Mononuclear cell (primary cell): ENCODE measurements at regions not wholly inside any gene's neighbourhood (a gene's known extent, or its start where the extent isn't known, plus 50 kb on each side); places are given as distances from the start of the nearest gene placed in this dataset.
"Not testable (repeated sequence)": the region's sequence is repeated elsewhere in the genome, so short reads cannot be mapped to it uniquely, and the experiment has no call there.

Source experiments
- H3K27me3 ChIP-seq: 2 replicates; pipeline ENCODE4 v1.6.0; 2011; ENCODE audit warnings: low read length, control low read depth; ENCODE audit not compliant: insufficient read depth
- H3K4me1 ChIP-seq: 2 replicates; pipeline ENCODE4 v1.5.1; 2011; ENCODE audit warnings: mild to moderate bottlenecking, low read length, control low read depth; ENCODE audit not compliant: insufficient read depth
- H3K4me3 ChIP-seq: 2 replicates; pipeline ENCODE4 v1.5.1; 2011; ENCODE audit warnings: mild to moderate bottlenecking, low read length, moderate library complexity
- H3K9me3 ChIP-seq: 2 replicates; pipeline ENCODE4 v1.5.1; 2011; ENCODE audit warnings: low read depth, mild to moderate bottlenecking, control low read depth, low read length

- Histone ChIP-seq H3K4me3 (no peak overlapping the region), H3K4me1 (peaks cover 11% of the 10 kb centered on the region), H3K9me3 (no peaks in the 10 kb centered on the region), H3K27me3 (no peaks in the 10 kb centered on the region)
These were observed 105.7 kb upstream of the CARD11 start for GRCh38 chr7:3149231-3149995.

GRCh38 chr7:3150027-3150426, 106.4 kb upstream of the CARD11 start:
- Histone ChIP-seq H3K9me3 (no peaks in the 10 kb centered on the region), H3K4me3 (no peak overlapping the region), H3K27me3 (no peaks in the 10 kb centered on the region), H3K4me1 (peaks cover 11% of the 10 kb centered on the region)

GRCh38 chr7:3151784-3152183, 108.1 kb upstream of the CARD11 start:
- H3K9me3 ChIP-seq, result no peaks in the 10 kb centered on the region
- H3K27me3 ChIP-seq, result no peaks in the 10 kb centered on the region
- no peak overlapping the region for H3K4me3 ChIP-seq
- peaks cover 11% of the 10 kb centered on the region for H3K4me1 ChIP-seq

GRCh38 chr7:3152714-3153113, 109.0 kb upstream of the CARD11 start:
- no peak overlapping the region for H3K4me3 ChIP-seq

GRCh38 chr7:3153118-3153517, 109.5 kb upstream of the CARD11 start:
- H3K9me3 ChIP-seq, result no peaks in the 10 kb centered on the region
- H3K27me3 ChIP-seq, result no peaks in the 10 kb centered on the region

More at GRCh38 chr7:3152714-3153113, 109.0 kb upstream of the CARD11 start:
- Histone ChIP-seq H3K9me3 (no peaks in the 10 kb centered on the region), H3K27me3 (no peaks in the 10 kb centered on the region), H3K4me1 (peaks cover 6% of the 10 kb centered on the region)

GRCh38 chr7:3154317-3154716, 110.7 kb upstream of the CARD11 start:
- peaks cover 6% of the 10 kb centered on the region for H3K4me1 ChIP-seq
- H3K4me3 ChIP-seq, result no peak overlapping the region
- H3K9me3 ChIP-seq, result no peaks in the 10 kb centered on the region
- H3K27me3 ChIP-seq, result no peaks in the 10 kb centered on the region

More at GRCh38 chr7:3153118-3153517, 109.5 kb upstream of the CARD11 start:
- Histone ChIP-seq H3K4me3 (no peak overlapping the region), H3K4me1 (peaks cover 6% of the 10 kb centered on the region)

- no peaks in the 10 kb centered on the region for H3K9me3 ChIP-seq
- no peak overlapping the region for H3K4me3 ChIP-seq
- no peaks in the 10 kb centered on the region for H3K27me3 ChIP-seq
- H3K4me1 ChIP-seq, result peaks cover 1% of the 10 kb centered on the region
These were observed 111.3 kb upstream of the CARD11 start for GRCh38 chr7:3154881-3155494.

- Histone ChIP-seq H3K27me3 (no peaks in the 10 kb centered on the region), H3K9me3 (no peaks in the 10 kb centered on the region), H3K4me1 (no peaks in the 10 kb centered on the region), H3K4me3 (no peak overlapping the region)
These were observed 112.8 kb upstream of the CARD11 start for GRCh38 chr7:3156508-3156907.

- no peaks in the 10 kb centered on the region for H3K27me3 ChIP-seq
- H3K9me3 ChIP-seq, result no peaks in the 10 kb centered on the region
- no peaks in the 10 kb centered on the region for H3K4me1 ChIP-seq
- no peak overlapping the region for H3K4me3 ChIP-seq
These were observed 114.1 kb upstream of the CARD11 start for GRCh38 chr7:3157566-3158287.

- Histone ChIP-seq H3K27me3 (no peaks in the 10 kb centered on the region), H3K4me1 (no peaks in the 10 kb centered on the region), H3K9me3 (no peaks in the 10 kb centered on the region), H3K4me3 (no peak overlapping the region)
These were observed 114.7 kb upstream of the CARD11 start for GRCh38 chr7:3158341-3158760.

GRCh38 chr7:3159039-3159438, 115.4 kb upstream of the CARD11 start:
- Histone ChIP-seq H3K27me3 (no peaks in the 10 kb centered on the region), H3K4me3 (no peak overlapping the region), H3K9me3 (no peaks in the 10 kb centered on the region), H3K4me1 (no peaks in the 10 kb centered on the region)

GRCh38 chr7:3159445-3159844, 115.8 kb upstream of the CARD11 start:
- no peaks in the 10 kb centered on the region for H3K9me3 ChIP-seq
- no peaks in the 10 kb centered on the region for H3K27me3 ChIP-seq
- H3K4me1 ChIP-seq, result no peaks in the 10 kb centered on the region
- no peak overlapping the region for H3K4me3 ChIP-seq

GRCh38 chr7:3159926-3160325, 116.3 kb upstream of the CARD11 start:
- H3K4me1 ChIP-seq, H3K4me3 ChIP-seq, H3K9me3 ChIP-seq, H3K27me3 ChIP-seq: not testable (repeated sequence)

- no peaks in the 10 kb centered on the region for H3K9me3 ChIP-seq
- no peaks in the 10 kb centered on the region for H3K27me3 ChIP-seq
- H3K4me3 ChIP-seq, result no peak overlapping the region
- H3K4me1 ChIP-seq, result no peaks in the 10 kb centered on the region
These were observed 118.6 kb upstream of the CARD11 start for GRCh38 chr7:3162289-3162688.

- not testable (repeated sequence) for H3K27me3 ChIP-seq, H3K4me1 ChIP-seq, H3K4me3 ChIP-seq, H3K9me3 ChIP-seq
These were observed 119.1 kb upstream of the CARD11 start for GRCh38 chr7:3162798-3163197.
